GM18507 (cell line): ENCODE measurements at regions not wholly inside any gene's neighbourhood (a gene's known extent, or its start where the extent isn't known, plus 50 kb on each side); places are given as distances from the start of the nearest gene placed in this dataset.

Experiments used
- DNase-seq: peaks from one replicate; pipeline ENCODE4 v3.0.0; 2011; ENCODE audit warnings: low read depth; ENCODE audit not compliant: insufficient read length; ENCODE audit errors: extremely low spot score
- FAIRE-seq: peaks from 2 replicates; lab custom pipeline; 2011; peaks lifted over from hg19 to GRCh38; lab: Jason Lieb, UNC

DNA sequence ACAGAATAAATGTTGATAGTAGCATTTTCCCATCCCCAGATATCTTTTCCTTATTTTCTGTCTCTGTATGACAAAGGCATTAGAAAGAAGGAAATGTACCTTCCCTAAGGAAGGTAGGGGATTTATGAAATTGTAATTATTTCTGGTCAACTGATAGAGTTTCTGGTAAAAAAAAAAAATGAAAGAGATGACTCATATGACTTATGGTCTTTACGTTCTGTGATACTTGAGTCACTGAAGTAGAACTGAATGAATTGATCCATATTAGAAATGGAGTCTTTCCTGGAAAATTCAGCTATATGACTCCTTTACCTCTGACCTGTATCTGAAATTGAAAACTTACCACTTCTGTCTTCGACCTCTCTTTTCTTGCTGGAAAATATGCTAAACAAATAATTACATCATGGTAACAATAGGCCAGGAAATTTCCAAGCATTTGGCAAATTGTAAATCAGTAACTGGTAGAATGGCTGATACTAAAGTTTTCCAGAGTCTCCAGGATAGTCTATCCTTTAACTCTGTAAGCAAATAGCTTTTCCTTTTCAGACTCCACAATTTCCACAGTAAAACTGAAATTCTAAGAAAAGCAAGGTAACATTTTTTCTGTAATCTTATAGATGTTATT lies 364.3 kb upstream of the PTBP2 start:
- no peak for DNase-seq
- FAIRE-seq: no peak

DNA sequence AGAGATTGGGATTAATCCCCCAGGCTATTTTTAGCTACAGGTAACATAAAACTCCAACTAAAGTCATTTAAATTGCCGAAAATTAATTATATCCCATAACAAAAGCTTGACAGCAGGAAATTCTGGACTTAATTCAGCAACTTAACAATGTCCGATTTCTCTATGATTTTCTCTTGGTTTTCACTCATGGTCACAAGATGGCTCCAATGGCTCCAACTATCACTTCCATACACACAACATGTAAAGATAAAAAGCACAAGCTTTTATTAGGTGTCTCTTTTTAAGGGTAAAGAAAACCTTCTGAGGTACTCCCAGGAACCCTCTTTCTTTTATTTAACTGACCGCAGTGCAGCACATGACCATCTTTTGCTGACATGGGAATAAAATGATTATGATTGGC lies 363.5 kb upstream of the PTBP2 start:
- no peak for FAIRE-seq
- DNase-seq: no peak

DNA sequence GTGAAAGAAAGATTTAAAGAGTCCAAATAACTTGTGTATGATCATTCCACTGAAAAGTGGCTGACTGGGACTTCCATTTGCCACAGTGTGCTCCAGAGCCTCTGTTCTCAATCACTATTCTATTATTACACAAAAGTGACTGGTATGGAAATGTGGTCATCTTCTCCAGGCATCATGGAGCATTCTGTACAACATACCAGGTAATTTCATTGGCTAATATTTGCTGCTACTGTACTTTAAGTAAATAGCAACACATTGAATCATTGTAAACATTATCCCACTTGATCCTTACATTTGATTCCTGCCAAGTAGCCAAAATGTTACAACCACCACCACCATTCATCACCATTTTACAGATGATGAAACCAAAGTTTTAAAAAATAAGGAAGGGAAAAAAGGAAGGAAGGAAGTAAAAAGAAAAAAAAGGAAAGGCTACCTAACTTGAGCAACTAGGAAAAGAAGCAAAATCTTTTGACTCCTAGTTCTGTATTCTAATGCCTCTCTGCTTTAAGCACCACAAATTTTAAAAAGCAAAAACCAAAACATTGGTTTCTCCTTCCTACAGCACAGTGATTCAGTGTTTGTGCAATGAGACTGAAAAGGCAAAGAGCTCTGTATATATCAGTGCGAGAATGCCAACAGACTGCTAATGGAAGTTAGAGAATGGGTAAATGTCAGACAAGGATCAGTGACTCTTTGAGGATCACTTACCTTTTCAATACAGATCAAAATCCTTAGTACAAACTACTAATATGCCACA lies 361.4 kb upstream of the PTBP2 start:
- DNase-seq: no peak
- no peak for FAIRE-seq

DNA sequence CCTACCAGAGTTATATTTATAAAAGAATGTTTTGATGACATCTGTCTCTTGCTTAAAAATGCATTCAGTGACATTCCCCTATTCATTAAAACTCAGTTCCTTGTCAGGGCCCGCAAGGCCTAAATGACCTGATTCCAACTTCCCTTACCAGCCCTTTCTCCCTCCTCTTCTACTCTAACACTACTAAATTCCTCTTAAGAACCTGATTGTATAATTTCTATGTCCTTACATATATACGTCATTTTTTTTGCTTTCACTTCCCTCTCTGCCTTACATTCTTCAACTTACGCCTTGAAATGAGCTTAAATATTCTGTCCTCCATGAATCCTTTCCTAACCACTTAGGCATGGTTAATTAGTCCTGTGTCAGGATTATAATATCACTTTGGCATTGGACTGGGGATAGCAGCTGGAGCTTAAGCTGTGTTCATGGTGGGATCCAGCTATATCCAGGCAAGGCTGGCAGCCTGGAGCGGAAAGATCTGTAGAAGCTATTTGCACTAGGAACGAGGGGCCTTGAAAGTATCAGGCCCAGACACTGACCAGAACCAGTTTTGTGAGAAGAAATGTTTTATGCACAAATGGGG lies 360.2 kb upstream of the PTBP2 start:
- no peak for DNase-seq
- no peak for FAIRE-seq

DNA sequence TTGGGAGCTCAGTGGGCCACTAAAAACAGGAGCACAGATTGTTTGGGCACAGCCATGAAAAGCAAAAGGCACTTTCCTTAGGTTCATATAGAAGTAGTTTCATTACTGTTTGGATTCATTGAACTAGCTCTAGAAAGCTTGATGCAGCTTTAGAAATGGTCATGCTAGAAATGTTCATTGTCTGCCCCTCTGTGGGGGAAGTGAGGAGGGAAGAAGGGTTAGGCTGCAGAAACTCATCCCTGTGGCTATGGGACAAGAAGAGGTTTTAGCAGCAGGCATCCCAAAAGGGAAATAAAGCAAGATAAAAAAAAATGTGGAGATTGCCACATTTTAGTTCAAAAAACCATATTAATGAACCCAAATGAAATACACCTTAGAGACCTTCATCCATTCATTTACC lies 359.6 kb upstream of the PTBP2 start:
- DNase-seq (no peak), FAIRE-seq (no peak)

DNA sequence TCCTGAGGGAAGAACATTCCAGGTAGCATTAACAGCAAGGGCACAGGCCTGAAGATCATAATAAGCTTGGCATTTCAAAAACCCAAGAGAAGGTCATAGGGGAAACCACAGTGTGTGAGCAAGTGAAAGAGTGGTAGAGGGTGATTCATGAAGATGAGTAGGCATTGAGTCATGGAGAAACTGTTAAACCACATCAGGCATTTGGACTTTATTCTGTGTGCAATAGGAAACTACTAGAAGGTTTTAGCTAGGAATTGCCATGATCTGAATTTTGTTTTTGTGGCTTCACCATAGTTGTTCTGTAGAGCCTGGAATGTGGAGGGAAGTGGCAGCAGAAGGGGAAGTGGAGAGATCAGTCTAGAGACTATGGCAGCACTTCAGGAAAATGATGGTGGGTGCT lies 359.0 kb upstream of the PTBP2 start:
- peak; percentile 48 for FAIRE-seq
- DNase-seq: no peak

DNA sequence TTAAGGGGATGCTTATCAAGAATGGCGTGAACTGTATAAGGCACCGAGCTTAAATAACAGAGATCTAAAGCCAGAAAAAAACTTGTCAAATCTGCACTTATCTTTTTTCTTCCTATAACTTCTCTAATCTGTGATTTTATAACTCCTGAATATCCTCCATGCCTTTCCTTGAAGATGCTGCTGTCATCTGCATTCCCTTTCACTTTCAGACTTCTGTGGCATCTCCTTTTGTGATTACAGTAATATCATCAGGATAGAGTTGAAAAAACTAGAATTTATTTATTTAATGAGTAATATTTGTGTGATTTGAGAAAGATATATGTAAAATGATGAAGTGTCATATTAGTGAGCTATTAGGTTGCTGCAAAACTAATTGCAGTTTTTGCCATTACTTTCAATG lies 357.8 kb upstream of the PTBP2 start:
- FAIRE-seq (no peak), DNase-seq (no peak)

DNA sequence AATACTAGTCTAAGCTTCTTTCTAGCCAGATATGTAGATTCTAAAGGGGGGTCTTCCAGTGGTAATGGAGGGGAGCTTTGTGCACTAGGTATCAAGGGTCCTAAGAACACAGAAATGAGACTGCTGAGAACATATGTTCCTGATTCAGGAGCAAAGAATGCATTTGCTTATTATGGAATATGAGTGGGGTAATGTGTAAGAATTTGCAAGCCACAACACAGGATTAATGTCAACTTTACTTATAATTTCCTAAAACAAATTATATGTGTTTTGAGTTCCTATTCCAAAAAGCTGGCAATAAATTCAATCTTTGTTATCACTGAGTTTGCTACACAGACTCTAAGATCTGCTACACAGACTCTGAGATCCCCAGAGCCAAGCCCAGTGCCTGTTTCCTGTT lies 357.0 kb upstream of the PTBP2 start:
- FAIRE-seq: no peak
- no peak for DNase-seq

DNA sequence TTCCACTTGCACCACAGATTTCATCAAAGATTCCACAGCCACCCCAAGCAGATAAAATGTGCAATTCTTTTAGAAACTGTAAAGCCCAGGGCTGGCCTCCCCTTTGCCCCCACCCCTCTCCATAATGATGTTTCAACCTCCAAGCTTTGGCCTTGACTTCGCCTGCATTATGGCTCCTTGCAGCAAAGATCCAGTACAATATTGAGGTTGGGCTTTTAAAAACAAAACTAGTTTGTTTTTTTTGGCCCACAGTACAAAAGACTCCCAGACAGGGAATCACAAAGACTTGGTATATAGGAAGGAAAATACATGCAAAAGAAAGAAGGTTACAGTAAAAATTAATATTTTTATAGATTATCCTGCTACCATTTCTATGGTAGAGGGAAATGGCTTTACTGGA lies 356.5 kb upstream of the PTBP2 start:
- no peak for FAIRE-seq
- DNase-seq: no peak

DNA sequence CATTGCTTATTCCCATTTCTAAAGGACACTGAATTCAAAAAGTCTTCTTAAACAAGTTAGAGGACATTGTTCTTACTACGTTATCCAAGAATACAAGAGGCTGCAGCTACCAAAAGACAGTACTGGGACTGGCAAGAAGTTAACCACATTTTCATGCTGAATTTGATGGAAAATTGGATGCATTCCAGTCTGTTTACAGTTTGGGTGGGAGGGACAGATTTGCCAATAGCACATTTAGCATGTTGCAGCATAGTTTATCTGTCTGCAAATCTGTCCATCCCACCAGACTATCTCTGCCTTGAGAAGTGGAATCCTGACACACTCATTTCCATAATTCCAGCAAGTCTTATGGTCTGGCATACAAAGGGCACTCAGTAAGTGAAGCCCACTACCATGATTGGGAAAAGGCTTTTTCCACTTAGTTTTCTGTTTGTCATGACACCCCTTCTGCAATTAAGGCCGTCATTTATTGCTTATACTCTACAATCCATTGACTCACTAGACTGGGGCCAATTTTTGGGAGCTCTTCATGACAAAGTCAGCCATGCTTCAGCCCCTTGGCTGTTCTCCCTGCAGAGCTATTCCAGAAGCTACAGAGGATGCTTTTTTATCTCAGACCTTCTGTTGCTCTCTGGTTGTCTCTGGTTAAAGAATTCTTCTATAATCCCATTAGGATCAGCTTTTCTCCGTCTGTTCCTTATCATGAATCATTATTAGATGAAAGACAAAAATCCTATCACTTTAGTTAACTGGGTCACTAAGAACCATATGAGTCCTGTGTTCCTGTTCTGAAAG lies 355.8 kb upstream of the PTBP2 start:
- DNase-seq: no peak
- FAIRE-seq: no peak

DNA sequence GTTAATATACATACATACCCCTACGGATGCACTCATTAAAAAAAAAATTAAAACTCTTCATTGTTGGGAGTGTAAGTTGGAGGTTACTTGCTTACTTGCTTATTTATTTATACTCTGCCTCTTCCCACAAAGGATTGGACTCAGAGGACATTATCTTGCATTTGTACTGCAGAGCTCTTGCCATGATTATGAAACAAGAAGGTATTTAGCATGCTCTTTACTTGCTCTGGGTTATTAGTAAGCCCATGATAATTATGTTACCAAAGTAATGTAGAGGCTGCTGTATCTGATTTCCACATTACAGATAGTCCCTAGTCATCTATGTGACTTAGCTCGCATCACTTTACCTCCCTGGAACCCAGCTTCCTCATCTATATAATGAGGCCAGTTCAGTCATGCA lies 355.1 kb upstream of the PTBP2 start:
- FAIRE-seq (no peak), DNase-seq (no peak)

DNA sequence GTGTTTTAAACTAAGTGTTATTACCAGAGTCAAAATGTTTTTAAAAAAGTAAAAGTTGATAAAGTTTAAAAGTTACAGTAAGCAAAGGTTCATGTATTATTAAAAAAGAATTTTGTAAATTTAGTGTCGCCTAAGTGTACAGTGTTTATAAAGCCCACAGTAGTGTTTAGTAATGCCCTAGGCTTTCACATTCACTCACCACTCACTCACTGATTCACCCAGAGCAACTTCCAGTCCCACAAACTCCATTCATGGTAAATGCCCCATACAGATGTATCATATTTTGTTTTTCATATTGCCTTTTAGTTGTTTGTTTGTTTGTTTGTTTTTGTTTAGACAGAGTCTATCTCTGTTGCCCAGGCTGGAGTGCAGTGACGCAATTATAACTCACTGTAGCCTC lies 353.8 kb upstream of the PTBP2 start:
- DNase-seq: no peak
- no peak for FAIRE-seq

DNA sequence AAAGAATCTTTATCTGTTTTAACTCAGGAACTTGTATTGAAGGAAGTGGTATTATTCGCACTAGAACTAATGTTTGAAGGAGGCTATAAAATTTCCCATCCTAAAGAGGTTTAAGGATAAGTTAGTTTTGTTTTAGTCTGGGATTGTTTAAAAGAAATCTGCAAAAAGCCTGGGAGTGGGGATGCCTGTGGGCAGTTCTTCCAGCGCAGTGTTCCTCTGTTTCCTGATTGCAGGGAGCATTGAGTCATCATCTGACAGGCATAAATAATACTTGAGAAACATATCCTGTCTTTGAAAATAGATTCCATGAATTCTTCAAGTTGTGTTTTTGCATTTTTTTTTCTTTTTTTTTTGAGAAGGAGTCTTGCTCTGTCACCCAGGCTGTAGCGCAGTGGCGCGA lies 350.8 kb upstream of the PTBP2 start:
- FAIRE-seq (no peak), DNase-seq (no peak)

DNA sequence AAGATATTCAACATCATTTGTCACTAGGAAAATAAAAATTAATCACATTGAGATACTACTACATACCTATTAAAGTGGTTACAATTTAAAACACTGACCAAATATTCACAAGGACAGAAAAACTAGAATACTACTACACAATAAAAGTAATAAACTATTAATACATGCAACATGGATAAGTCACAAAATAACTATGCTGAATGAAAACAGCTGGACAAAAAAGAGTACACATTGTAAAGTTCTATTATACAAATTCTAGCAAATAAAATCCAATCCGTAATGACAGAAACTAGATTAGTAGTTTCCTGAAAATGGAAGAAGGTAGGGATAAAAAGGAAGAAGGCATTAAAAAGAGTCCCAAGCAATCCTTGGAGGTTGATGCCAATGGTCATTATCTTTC lies 348.7 kb upstream of the PTBP2 start:
- DNase-seq: no peak
- FAIRE-seq: no peak

DNA sequence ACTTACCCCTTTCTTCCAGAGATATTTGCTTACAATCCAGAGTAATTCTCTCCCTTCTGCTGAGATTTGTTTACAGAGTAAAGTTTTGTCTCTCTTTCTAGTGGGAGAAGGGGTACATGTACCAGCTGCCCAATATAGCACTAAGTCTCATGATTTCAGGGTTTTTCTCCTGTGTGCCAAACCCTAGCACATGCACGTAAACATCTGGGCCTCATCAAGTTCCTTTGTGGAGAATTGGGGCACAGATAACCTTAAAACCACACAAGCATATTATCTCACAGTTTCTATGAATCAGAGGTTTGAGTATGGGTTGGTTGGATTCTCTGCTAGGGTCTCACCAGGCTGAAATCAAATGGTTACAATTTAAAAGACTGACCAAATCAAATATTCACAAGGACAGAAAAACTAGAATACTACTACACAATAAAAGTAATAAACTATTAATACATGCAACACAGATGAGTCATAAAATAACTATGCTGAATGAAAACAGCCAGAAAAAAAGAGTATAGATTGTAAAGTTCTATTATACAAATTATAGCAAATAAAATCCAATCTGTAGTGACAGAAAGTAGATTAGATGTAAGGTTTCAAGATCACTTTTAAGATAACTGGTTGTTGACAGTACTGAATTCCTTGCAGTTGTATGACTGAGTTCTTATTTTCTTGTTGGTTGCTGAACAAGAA lies 347.4 kb upstream of the PTBP2 start:
- FAIRE-seq (no peak), DNase-seq (no peak)

DNA sequence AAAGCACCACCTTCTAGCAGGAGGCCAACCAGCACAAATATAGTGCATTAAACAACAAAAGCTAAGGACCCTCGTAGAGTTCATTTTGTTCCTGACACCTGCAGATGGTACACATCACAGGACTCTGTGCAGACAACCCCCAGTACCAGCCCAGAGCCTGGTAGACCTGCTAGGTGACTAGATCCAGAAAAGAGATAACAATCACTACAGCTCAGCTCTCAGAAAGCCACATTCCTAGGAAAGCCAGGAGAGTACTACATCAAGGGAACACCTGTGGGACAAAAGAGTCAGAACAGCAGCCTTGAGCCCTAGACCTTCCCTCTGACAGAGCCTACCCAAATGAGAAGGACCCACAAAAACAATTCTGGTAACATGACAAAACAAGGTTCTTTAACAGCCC lies 344.7 kb upstream of the PTBP2 start:
- FAIRE-seq: no peak
- DNase-seq: no peak

DNA sequence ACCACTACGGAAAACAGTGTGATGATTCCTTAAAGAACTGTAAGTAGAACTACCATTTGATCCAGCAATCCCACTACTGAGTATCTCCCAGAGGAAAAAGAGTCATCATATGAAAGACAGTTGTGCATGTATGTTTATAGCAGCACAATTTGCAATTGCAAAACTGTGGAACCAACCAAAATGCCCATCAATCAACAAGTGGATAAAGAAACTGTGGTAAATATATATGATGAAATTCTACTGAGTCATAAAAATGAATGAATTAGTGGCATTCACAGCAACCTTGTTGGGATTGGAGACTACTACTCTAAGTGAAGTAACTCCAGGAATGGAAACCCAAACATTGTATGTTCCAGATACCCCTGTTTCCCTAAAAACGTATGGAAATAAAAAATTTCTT lies 337.0 kb upstream of the PTBP2 start:
- DNase-seq: no peak
- no peak for FAIRE-seq

DNA sequence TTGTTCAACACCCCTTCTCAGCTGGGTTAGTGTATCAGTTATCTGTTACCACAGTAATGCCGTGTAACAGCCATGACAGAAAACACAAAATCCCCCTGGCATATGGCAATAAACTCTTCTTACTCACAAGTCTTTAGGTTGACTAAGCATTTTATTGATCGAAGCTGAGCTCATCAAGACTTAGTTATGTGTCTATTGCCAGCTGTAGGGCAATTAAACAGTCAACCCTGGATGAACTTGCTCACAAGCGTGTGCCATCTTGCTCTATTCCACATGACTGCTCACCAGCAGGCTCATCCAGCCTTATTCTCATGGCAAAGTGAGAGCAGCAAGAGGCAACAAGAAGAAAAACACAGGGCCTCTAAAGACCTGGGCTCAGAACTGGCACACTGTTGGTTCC lies 333.8 kb upstream of the PTBP2 start:
- no peak for FAIRE-seq
- no peak for DNase-seq

DNA sequence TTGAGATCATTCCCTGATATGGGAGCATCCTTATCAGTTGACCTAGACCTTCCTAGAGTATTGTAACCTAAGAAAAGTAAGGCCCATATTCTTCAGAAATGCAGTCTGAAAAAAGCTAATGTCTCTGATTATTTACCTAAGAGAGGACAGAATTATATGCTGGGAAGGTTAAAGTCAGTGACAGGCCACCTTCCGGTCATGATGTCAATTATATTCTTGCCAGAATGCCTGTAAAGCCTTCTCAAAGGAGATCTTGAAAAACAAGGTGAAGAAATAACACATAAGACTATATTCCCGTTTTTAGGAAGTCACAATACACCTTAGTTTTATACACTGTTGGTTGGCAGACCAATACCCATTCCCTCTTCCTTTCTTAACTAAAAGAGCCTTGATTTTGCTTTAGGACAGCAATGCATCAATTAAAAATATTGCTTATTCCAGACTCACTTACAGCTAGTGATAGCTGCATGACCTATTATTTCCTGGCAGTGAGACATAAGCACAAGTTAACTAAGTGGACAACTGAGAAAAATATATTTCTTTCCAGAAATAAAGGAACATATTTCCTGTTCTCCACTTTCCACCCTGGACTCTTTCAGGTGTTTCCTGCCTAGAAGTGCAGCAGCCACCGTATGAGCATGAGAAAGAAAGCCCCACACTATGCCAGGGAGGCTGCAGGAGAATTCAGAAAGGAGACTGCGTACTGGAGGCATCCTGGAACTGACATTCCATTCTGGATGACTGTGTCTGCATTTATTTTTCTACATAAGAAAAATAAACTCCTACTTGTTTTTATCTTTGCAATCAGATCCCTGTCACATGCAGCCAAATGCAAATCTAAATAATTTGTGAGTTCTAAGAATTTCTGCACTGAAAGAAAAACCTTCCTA lies 332.9 kb upstream of the PTBP2 start:
- FAIRE-seq (no peak), DNase-seq (no peak)
